HG03280 (cell line): ENCODE measurements at regions not wholly inside any gene's neighbourhood (a gene's known extent, or its start where the extent isn't known, plus 50 kb on each side); places are given as distances from the start of the nearest gene placed in this dataset.
A peak's percentile ranks its signal among the peaks of the same experiment; 100 is the strongest.

Experiments used
- ATAC-seq: cut with Tn5 transposase; IDR thresholded peaks from one replicate; pipeline ENCODE4 v1.9.1; 2021; ENCODE audit warnings: mild to moderate bottlenecking, moderate library complexity; ENCODE audit not compliant: unreplicated experiment

- ATAC-seq: no peak
Measured at GRCh38 chr3:161555320-161555719, 58.7 kb downstream of the OTOL1 start.

GRCh38 chr3:161556533-161556932, 59.9 kb downstream of the OTOL1 start:
- no peak for ATAC-seq

GRCh38 chr3:161556941-161557340, 60.3 kb downstream of the OTOL1 start:
- no peak for ATAC-seq

GRCh38 chr3:161557445-161558150, 61.0 kb downstream of the OTOL1 start:
- no peak for ATAC-seq

- ATAC-seq: no peak
Measured at GRCh38 chr3:161558236-161558635, 61.6 kb downstream of the OTOL1 start.

GRCh38 chr3:161559177-161559998, 62.8 kb downstream of the OTOL1 start:
- peak; percentile 60 for ATAC-seq

GRCh38 chr3:161560008-161560637, 63.5 kb downstream of the OTOL1 start:
- ATAC-seq: no peak

GRCh38 chr3:161567577-161568361, 71.2 kb downstream of the OTOL1 start:
- ATAC-seq: no peak

- ATAC-seq: no peak
Measured at GRCh38 chr3:161568671-161569070, 72.1 kb downstream of the OTOL1 start.

GRCh38 chr3:161571951-161572350, 75.3 kb downstream of the OTOL1 start:
- no peak for ATAC-seq

GRCh38 chr3:161573136-161573535, 76.5 kb downstream of the OTOL1 start:
- ATAC-seq: no peak

- ATAC-seq: no peak
Measured at GRCh38 chr3:161575901-161576300, 79.3 kb downstream of the OTOL1 start.

GRCh38 chr3:161576311-161576710, 79.7 kb downstream of the OTOL1 start:
- no peak for ATAC-seq

GRCh38 chr3:161576714-161577510, 80.3 kb downstream of the OTOL1 start:
- no peak for ATAC-seq

GRCh38 chr3:161577662-161578061, 81.1 kb downstream of the OTOL1 start:
- no peak for ATAC-seq

GRCh38 chr3:161579395-161580126, 83.0 kb downstream of the OTOL1 start:
- ATAC-seq: no peak

- ATAC-seq: no peak
Measured at GRCh38 chr3:161585922-161586321, 89.3 kb downstream of the OTOL1 start.

GRCh38 chr3:161586556-161587235, 90.1 kb downstream of the OTOL1 start:
- ATAC-seq: no peak

- no peak for ATAC-seq
Measured at GRCh38 chr3:161598639-161599038, 102.0 kb downstream of the OTOL1 start.
